ENCODE measurements at regions not wholly inside any gene's neighbourhood (a gene's known extent, or its start where the extent isn't known, plus 50 kb on each side); places are given as distances from the start of the nearest gene placed in this dataset.

- no peak overlapping the region for H3K27ac ChIP-seq
- no peak for DNase-seq
- no peaks in the 10 kb centered on the region for H3K9me3 ChIP-seq
- intact Hi-C loops (cut with DNase I) = no loop called here
- no peak overlapping the region for H3K4me3 ChIP-seq
- no peaks in the 10 kb centered on the region for H3K27me3 ChIP-seq
- H3K4me1 ChIP-seq (ENCODE audit: insufficient read depth) = no peaks in the 10 kb centered on the region
- TF ChIP-seq, protein P1, sequence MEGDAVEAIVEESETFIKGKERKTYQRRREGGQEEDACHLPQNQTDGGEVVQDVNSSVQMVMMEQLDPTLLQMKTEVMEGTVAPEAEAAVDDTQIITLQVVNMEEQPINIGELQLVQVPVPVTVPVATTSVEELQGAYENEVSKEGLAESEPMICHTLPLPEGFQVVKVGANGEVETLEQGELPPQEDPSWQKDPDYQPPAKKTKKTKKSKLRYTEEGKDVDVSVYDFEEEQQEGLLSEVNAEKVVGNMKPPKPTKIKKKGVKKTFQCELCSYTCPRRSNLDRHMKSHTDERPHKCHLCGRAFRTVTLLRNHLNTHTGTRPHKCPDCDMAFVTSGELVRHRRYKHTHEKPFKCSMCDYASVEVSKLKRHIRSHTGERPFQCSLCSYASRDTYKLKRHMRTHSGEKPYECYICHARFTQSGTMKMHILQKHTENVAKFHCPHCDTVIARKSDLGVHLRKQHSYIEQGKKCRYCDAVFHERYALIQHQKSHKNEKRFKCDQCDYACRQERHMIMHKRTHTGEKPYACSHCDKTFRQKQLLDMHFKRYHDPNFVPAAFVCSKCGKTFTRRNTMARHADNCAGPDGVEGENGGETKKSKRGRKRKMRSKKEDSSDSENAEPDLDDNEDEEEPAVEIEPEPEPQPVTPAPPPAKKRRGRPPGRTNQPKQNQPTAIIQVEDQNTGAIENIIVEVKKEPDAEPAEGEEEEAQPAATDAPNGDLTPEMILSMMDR (IDR thresholded peaks at IDR 0.05) = no peak
- no peak for TF ChIP-seq POLR2A (IDR thresholded peaks at IDR 0.05)
- TF ChIP-seq EP300 (IDR thresholded peaks at IDR 0.05) = no peak
- no peaks in the 10 kb centered on the region for H3K36me3 ChIP-seq
- 49 to 68% (median 52%) methylated on average over 4 of the region's 4 CpGs for WGBS, 3 donors
Measured at GRCh38 chr7:124255041-124255655, 222.3 kb upstream of the TMEM229A start.

GRCh38 chr7:124254396-124254795, 221.5 kb upstream of the TMEM229A start:
- Histone ChIP-seq H3K4me1 (ENCODE audit: insufficient read depth) (no peaks in the 10 kb centered on the region), H3K4me3 (no peak overlapping the region), H3K9me3 (no peaks in the 10 kb centered on the region), H3K27me3 (no peaks in the 10 kb centered on the region), H3K27ac (no peak overlapping the region), H3K36me3 (no peaks in the 10 kb centered on the region)
- intact Hi-C loops (cut with DNase I) = no loop called here
- no peak for DNase-seq
- TF ChIP-seq POLR2A (IDR thresholded peaks at IDR 0.05) (no peak), EP300 (IDR thresholded peaks at IDR 0.05) (no peak)
- TF ChIP-seq, protein P1 (IDR thresholded peaks at IDR 0.05) = no peak

GRCh38 chr7:124251636-124252035, 218.8 kb upstream of the TMEM229A start:
- no peak overlapping the region for H3K4me3 ChIP-seq
- no peak overlapping the region for H3K27ac ChIP-seq
- H3K36me3 ChIP-seq = no peaks in the 10 kb centered on the region
- no peaks in the 10 kb centered on the region for H3K27me3 ChIP-seq
- no peaks in the 10 kb centered on the region for H3K9me3 ChIP-seq
- H3K4me1 ChIP-seq (ENCODE audit: insufficient read depth) = no peaks in the 10 kb centered on the region
- intact Hi-C loops (cut with DNase I) = no loop called here
- no peak for DNase-seq
- TF ChIP-seq POLR2A (IDR thresholded peaks at IDR 0.05) = no peak

GRCh38 chr7:124250297-124251034, 217.6 kb upstream of the TMEM229A start:
- no peaks in the 10 kb centered on the region for H3K9me3 ChIP-seq
- no peak overlapping the region for H3K27ac ChIP-seq
- intact Hi-C loops (cut with DNase I) = no loop called here
- H3K4me1 ChIP-seq (ENCODE audit: insufficient read depth) = no peaks in the 10 kb centered on the region
- 73 to 83% (median 82%) methylated on average over 5 of the region's 5 CpGs for WGBS, 3 donors
- no peaks in the 10 kb centered on the region for H3K36me3 ChIP-seq
- no peaks in the 10 kb centered on the region for H3K27me3 ChIP-seq
- no peak for DNase-seq
- no peak overlapping the region for H3K4me3 ChIP-seq
- no peak for TF ChIP-seq POLR2A (IDR thresholded peaks at IDR 0.05)
- TF ChIP-seq EP300 (IDR thresholded peaks at IDR 0.05) = no peak
- TF ChIP-seq, protein P1 (IDR thresholded peaks at IDR 0.05) = no peak

GRCh38 chr7:124247691-124248090, 214.8 kb upstream of the TMEM229A start:
- no peaks in the 10 kb centered on the region for H3K36me3 ChIP-seq
- no peak overlapping the region for H3K27ac ChIP-seq
- 43% methylated on average over 2 of the region's 2 CpGs for WGBS, 3 donors
- TF ChIP-seq EP300 (IDR thresholded peaks at IDR 0.05) = no peak
- TF ChIP-seq POLR2A (IDR thresholded peaks at IDR 0.05) = no peak
- TF ChIP-seq, protein P1 (IDR thresholded peaks at IDR 0.05) = no peak
- no peak overlapping the region for H3K4me3 ChIP-seq
- DNase-seq = no peak
- no peaks in the 10 kb centered on the region for H3K9me3 ChIP-seq
- no peaks in the 10 kb centered on the region for H3K4me1 ChIP-seq (ENCODE audit: insufficient read depth)
- no peaks in the 10 kb centered on the region for H3K27me3 ChIP-seq
- intact Hi-C loops (cut with DNase I) = no loop called here

Data from ovary (tissue), 7 donors.